LoVo (cell line): ENCODE measurements at regions not wholly inside any gene's neighbourhood (a gene's known extent, or its start where the extent isn't known, plus 50 kb on each side); places are given as distances from the start of the nearest gene placed in this dataset.

Experiments
- DNase-seq: peaks from one replicate; pipeline ENCODE4 v3.0.0-alpha.2; 2016; ENCODE audit warnings: low spot score

DNA sequence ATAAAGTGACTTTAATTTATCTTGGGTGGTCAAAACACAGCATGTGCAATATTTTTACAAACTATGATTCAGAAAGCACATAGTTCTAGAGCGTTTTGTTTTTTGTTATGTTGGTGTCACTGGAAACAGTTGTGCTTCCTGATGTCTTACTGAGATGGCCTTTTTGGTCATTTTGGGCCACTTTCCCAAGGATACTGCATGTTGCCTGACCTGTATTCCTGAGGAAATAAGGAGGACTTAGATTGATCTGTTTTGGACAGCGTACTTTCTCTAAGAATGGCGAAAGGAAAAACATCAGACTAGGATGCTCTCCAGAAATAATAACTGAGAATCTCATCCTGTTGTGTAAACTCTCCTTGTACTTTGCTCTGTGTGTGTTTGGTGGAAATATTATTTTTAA lies 451.2 kb downstream of the USP25 start:
- DNase-seq = no peak

DNA sequence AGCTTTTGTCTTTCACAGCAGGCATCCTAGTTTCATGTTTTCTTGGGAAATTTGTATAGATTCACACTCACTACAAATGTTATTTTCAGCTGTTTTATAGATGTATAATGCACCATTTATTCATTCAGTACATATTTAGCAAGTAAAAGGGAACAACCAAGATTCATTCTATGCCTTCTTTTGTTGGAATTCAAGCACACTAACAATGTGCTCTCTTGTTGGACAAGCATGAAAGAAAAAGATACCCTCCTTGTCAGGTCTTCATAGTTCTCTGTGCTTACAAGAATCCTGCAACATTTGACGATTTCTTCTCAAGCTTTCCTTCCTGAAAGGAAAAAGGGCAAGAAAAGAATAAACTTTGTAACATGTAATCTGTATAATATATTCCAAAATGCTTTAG lies 456.0 kb downstream of the USP25 start:
- DNase-seq = no peak

DNA sequence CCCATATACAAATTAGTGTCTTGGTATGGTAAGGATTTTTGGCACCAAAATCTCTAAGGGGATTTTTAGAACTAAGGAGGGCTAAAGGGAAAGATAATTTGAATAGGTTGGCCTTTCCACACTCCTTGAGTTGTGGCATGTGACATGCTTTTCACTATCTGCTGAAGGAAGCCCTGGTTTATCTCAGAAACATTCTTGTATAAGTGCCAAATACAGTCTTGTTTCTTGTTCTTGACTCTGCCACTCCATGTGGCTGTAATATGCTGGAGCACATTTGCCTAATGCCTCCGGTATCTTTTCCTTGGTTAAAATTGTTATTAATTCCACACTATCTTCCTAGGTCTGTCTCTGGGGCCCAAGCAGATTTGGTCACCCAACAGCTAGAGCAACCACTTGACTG lies 457.0 kb downstream of the USP25 start:
- no peak for DNase-seq

DNA sequence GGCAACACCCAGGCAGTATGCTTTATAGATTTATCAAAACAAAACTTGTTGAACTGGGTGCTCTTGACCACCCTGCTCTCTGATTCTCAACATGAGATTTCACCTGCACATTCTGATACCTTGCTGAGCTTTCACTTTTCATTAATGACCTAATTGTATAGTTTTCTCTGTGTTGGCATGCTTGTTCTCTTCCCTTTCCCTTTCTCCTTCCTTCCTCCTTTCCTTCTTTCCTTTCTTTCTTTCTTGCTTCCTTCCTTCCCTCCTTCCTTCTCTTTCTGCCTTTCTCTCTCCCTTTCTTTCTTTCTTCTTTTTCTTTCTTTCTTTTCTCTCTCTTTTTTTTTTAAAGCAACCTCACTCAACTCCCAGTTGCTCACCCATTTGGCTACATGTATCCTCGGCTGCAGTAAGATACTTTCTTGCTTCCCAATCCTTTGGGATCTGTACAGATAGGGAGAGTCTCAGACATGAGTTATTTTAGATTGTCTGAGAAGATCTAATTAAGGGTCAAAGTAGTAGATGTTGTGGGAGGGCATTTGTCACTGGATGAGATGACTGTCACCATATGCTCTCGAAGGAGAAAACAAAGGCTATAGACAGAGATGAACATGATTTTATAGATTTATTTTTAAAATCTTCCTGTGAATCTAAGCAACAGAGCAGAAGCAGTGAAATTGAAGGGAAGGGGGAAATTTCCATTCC lies 458.0 kb downstream of the USP25 start:
- DNase-seq = no peak

DNA sequence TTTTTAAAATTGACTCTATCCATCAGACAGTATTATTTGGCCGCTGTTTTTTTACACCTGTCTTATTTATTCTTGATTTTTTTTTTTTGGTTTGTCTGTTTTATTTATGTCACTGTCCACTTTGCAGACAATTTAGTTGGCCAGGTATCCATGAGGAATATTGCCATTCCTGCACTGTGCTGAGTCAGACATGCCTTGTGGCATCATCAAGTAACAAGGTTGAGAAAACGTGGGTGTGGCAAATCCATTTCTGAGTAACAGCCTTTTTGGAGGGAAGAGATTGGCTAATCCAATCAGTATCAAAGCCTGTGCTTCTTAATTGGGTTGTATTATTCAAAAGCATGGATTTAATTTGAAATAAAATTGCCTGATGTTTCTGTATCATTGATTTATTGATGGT lies 463.1 kb downstream of the USP25 start:
- DNase-seq = no peak

DNA sequence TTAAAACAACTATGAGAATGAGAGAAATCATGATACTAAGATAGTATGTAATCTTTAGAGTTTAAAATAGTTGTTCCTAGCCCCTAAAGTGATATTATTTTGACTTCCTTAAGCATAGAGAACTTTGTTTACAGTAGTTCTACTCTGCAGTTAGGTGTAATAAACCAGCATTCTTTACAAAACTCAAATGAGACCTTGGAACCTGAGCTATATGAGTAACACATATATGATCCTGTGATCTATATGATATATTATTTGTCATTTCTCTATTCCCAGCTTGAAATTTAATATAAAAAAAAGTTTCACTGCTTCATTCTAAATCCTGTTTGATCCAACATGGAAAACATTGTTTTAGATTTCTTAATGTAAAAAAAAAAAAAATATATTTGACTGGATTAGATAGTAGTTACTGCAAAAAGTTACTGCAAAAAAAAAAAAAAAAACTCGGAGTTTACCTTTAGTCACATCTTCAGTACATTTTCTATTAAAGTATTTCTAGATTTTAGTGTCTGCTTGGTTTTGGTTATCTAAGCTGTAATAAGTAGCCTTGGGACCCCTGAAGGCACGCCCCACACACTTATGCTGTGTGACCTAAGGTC lies 463.8 kb downstream of the USP25 start:
- no peak for DNase-seq

DNA sequence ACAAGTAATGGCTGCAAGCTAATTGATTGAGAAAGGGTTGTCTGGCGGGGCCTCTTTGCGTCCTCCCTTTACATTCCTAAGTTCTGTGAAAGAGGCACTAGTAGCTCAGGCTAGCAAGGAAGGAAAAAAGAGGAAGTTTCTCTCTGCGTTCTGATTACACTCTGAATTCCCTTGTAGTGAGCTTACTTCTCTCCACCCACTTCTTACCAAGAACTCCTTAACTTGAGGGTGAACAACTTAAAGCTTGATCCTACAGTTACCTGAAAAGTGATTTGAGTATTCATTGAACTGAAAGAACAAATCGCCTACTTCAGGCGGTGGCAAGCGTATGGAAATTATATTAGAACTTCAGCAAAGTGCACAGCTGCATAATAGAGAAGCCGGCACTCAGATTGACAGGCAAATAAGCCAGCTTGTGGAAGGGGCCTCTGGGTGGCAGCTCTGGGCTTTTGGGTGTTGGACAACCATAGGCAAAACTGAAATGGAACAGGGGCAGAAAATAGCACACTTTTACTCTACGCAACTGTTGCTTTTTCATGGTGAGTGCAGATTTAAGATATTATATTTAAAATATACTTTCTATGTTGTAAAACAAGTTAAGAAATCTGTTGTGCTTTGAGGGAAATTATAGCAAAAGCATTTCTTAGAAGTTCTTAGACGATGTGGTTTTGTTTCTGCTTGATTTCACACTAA lies 464.5 kb downstream of the USP25 start:
- DNase-seq = no peak

DNA sequence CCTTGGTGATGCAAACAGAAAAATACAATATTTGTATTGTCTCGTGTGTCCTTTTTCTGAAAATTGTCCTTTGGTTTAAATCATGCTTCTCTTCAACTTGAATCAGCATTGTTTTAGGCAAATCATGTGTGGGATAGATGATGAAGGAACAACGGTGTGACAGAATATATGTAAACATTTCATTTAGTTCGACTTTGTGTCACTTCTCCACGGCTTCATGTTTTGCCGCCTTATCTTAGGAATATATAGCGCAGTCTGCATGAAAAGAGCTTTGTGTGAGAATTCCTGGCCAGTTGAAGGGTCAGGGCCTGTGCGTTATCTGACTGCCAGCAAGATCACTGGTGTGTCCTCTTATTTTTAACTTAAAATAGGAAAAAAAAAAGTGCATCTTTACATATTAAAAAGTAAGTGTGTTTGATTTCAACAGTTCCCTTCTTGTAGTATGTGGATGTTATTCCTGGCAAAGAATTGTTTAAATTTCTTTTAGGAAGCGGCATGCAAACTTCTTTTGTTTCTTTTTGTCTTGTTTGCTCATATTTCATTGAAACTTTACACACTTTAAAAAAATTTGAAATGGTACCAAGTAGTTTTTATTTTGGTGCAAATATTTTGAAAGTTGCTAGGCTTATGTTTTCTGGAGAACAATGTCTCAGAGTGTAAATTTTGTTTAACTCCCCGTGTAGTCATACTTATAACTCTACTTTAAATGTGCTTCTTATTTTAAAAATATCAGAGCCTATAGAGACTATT lies 465.2 kb downstream of the USP25 start:
- no peak for DNase-seq

DNA sequence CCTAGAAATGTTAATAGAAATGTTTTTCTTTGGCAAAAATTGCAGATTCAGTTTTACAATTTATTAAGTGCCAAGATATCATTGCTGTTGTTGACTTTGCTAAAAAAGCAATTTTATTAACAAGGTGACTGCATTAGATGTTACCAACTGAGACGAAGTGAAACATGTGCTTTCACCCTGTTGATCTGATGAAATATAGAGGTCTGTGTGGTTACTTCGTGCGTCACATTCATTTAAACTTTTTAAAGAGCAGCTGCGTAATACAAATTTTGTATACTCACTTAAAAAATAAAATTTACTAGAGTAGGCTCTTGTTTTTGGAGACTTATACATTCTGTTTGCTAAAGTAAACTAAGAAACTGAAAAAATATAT lies 465.7 kb downstream of the USP25 start:
- DNase-seq = no peak

DNA sequence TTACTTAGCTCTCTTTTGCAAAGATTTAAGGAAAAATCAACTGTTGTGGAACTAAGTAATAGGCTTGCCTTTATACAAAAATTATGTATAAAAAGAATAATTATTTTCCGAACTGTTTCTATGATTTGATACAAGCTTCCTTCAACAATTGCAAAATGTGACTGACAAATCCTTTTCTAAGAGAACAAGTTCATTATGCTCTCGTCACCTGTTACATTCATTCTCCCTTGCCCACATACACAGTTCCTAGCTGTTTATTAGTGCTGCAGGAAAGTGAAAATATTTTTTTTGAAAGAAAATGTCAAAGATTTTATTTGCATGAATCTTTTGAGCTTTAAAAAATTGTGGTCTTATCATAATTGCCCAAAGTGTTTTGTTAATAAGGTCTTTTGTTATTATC lies 466.2 kb downstream of the USP25 start:
- no peak for DNase-seq

DNA sequence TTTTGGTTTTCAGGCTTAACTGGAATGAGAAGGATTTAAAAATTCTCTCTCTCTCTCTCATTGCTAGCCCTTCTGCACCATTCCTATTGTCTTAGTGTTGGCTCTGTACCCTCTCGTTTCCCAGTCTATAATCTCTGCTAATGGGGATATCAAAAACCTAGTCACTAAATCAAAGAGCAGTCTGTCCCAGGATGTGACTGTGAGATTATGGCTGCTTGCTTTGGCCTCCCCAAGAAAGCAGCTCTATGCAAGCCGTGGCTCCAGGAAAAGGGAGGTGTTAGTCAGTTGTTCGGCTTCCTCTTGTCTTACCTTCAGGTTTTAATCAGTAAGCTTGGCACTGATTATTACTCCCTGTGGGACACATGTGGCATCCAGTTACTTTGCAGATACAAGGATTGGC lies 468.8 kb downstream of the USP25 start:
- no peak for DNase-seq

DNA sequence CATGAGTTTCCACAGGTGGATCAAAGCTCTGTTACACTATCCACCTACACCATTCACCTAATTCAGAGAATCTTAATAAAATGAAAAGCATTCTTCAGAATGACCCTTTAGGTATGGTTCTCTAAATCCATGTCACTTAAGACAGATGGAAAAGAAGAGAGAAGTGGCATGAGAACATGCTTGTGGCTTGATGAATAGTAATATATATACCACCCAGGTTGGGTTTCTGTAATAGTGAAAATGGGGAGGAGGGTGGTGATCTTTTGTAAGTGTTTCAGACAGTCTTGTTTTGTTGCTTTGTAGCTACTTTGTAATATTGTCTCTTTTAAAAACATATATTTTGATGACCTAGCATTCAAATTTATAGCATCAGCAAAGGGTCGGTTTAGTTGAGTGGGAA lies 469.8 kb downstream of the USP25 start:
- DNase-seq = no peak

DNA sequence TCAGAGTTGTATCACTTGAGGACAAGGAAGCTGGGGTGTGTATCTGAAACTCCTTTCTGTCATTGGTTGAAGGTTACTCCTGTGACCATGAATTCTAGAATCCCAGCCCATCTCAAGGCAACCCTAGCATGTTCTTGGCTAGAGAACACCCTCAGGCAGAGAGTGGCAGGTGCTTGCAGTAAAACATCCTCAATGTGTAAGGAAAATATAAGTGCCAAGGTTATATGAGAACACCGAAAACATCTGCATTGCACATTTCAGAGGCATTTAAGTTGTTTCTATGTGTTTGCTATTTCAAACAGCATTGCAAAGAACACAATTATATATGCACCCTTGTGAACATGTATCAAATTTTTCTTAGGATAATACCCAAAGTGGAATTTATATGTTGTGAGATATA lies 471.9 kb downstream of the USP25 start:
- DNase-seq = no peak

DNA sequence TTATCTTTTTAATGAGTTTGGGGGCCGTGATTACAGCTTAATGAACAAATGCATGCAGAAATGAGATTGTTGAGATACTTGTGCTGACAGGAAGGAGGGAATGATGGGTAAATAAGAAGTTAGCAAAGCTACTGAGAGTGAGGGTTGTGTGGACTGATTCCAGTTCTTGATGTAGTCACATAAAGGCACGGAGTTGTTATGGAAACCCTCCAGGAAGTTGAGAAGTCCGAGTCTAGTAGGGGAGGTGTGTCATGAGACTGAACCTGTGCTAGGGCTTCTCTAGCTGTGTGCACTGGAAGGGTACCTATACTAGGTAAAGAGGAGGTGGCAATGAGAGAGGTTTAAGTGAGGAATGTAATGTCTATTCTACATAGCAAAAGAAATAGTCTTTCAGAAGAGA lies 475.7 kb downstream of the USP25 start:
- DNase-seq = no peak

DNA sequence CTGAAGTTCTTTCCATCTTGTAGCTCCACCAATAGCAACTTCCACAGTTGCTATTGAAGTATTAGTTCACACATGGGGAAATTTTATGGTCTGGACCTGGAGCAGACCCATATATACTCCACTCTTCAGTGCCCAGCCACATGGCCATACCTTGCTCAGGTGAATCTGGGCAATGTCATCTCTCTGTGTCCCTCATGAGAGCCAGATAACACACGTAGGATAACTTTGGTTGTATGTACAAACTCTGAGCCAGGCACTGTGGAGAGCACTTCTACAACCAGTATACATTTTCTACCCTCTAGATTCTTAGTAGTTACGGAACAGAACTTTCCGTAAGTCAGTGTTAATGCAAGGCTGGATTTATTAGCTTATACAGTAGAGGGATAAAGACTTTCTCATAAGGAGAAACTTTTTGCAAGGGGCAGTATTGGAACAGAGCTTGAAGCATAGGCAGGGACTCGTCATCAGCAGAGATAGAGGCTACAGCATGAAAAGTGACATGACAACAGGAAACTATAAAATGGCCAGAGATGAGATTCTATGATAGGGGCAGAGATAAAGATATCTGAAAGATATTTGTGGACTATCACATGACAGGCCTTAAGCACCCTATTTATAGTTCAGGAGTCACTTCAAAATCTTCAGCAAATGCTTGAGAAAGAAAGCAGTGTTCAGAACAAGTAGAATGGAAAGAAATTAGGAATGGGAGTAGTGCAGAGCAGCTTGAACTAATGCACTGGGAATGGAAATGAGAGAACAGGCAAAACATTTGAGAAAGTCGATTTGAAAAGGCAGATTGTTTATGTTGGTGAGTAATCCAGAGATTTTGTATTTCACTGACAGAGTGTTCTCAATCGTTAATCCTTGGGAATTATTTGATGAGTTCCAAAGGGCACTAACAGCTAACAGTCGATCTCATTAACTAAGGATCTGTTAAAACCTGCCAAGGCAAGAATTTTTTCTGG lies 481.8 kb downstream of the USP25 start:
- no peak for DNase-seq

DNA sequence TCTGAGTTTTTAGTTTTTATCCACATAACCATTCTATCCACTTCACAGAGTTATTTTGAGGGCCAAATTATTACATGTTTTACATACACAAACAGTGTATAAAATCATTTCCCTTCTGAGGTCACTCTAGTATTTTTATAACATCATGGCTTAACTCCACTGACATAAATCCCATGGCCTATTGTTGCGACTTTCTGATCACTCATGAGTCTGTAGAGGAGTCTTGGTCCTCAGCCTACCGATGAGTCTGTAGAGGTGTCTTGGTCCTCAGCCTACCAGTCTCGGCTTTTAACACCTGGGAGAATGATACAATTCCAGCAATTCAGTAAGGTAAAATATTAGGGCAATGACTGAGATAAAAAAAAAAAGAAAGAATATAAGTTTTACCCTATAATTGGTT lies 483.7 kb downstream of the USP25 start:
- DNase-seq = no peak

DNA sequence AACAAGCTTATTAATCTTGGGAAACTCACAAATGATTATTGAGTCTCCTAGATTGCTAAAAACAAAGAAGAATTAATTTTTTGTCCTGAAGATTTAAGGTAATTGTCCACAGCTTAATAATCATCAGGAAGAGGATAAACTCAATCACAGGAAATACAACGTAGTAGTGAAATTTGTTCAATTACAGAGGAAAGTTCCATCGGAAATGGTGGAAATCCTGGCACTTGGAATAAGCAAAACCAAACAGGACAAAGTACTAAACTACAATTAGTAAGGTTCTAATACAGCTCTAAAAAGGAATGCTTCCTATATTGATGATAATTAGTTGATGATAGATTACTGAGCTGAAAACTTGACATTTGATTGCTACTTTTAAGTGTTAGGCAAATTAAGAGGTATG lies 485.4 kb downstream of the USP25 start:
- DNase-seq = no peak

DNA sequence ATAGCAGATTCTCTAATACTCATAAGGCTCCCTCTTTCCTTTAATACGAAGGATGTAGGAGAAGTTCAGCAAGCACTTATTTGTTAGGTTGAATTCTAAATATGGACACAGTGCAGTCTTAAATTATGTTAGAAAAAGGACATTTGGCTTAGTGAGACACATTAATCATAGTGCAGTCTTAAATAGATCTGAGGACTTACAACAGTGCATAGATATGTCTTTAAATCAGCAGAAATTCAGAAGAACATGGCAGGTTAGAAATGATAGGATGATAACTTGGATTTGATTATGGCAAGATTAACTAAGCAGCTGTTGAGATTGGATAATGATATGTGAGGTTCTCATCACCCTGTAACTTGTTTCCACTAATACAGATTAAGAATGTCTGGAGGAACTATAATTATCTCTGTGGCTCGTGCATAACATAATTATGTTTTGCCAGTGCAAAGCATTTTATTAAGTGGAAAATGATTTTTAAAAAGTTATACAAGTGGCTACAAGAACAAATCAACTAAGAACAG lies 485.9 kb downstream of the USP25 start:
- DNase-seq = no peak

DNA sequence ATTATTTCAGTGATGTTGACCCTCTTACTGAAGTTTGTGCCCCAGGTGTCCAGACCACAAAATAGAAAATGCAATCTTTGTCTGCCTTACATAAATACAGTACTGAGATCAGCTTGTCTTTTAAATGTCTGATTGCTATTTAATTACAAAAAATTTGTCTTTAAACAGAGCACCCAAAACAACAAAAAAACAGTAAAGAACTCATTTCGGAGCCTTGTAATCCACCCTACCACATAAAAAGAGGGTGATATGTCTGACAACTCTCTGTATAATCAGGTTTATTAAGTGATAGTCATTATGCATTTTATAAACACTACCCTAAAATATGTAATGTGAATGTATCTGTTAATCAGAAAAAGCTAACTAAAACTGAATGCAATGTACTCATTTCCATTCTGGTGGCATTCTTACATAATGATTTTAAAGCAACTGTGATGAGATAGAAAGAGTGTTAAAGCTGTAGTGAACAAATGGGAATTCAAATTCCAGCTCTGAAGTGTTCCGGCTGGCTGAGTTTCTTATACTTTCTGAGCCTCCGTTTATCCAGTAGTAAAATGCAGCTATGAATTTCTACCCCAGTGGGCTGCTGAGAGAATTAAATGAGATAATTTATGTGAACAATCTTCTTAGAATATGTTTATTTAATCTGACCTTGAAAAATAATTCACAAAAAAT lies 486.6 kb downstream of the USP25 start:
- DNase-seq = no peak

DNA sequence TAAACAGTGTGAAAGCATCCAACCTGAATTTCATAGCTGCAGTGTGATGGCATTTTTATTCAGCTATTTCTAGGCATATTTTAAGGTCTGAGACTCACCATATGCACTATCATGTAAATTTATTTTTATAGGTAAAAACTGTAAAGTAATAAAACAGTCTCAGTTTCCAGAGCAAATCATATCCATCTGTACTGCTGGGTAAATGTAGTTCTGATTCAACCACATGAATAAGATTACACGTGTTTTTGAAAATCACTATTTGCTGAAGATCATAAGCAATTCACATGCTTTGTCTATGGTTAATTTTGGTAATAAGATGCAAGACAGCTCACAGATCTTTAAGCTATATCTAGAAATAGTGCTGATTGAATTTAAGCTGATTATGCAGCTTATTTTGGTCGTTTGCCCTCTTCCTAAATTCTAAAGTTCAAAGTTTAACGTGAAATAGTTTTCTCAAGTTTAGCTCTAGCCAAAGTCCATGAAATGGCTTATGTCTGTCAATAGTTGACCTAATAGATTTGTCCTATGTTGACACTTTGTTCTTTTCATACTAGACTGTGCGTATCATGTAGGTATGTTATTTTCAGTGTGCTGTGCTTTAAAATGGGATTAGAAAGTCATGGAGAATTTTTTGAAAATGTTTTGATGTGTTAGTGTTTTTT lies 489.0 kb downstream of the USP25 start:
- DNase-seq = no peak
